Naive thymus-derived CD4-positive, alpha-beta T cell (primary cell): ENCODE measurements at regions not wholly inside any gene's neighbourhood (a gene's known extent, or its start where the extent isn't known, plus 50 kb on each side); places are given as distances from the start of the nearest gene placed in this dataset.

Experiments
- ATAC-seq: fragments of 150-1000 bp; cut with Tn5 transposase; 2 replicates; pipeline ENCODE4 v1.10.0; 2021; ENCODE audit warnings: mild to moderate bottlenecking, moderate library complexity
- CTCF ChIA-PET: fragments of 350-600 bp; sonication (Branson Sonifier 250); formaldehyde crosslinking; loops from one replicate; lab custom pipeline; 2021; ENCODE audit warnings: antibody characterized with exemption; lab: Charles Lee
- POLR2A ChIA-PET: fragments of 350-600 bp; sonication (Branson Sonifier 250); formaldehyde crosslinking; loops from one replicate; lab custom pipeline; 2021; ENCODE audit warnings: antibody characterized with exemption, inconsistent platforms; lab: Charles Lee
- DNase-seq, 9 donors: peaks; one replicate each; pipeline versions ENCODE4 v3.0.0 to v3.0.0-alpha.2; 2020 to 2022; ENCODE audit warnings: mixed read lengths in 1 of 9
- H3K27ac ChIP-seq: one replicate; pipeline ENCODE4 v1.7.0; 2013; ENCODE audit warnings: mild to moderate bottlenecking, low read depth, low read length, moderate library complexity
- H3K27me3 ChIP-seq, 2 donors: one replicate each; pipeline ENCODE4 v1.7.0; 2013; ENCODE audit warnings: low read length in 2 of 2, mild to moderate bottlenecking in 2 of 2, moderate library complexity in 2 of 2; ENCODE audit not compliant: control insufficient read depth in 2 of 2, insufficient read depth in 2 of 2
- H3K36me3 ChIP-seq, 3 experiments: 1 replicate in 2 of 3; 2 replicates in 1 of 3; pipeline ENCODE4 v1.7.0; 2013; ENCODE audit warnings: low read length in 3 of 3, mild to moderate bottlenecking in 3 of 3, moderate library complexity in 1 of 3; ENCODE audit not compliant: insufficient read depth in 3 of 3, control insufficient read depth in 2 of 3
- H3K4me1 ChIP-seq, 2 donors: one replicate each; pipeline ENCODE4 v1.7.0; 2013; ENCODE audit warnings: low read length in 2 of 2, mild to moderate bottlenecking in 2 of 2, moderate library complexity in 1 of 2; ENCODE audit not compliant: control insufficient read depth in 2 of 2, insufficient read depth in 2 of 2
- H3K4me3 ChIP-seq: 2 replicates; pipeline ENCODE4 v1.7.0; 2013; ENCODE audit warnings: mild to moderate bottlenecking, low read length
- H3K9me3 ChIP-seq, 3 experiments: 1 replicate in 2 of 3; 2 replicates in 1 of 3; pipeline ENCODE4 v1.7.0; 2013; ENCODE audit warnings: low read length in 3 of 3; ENCODE audit not compliant: control insufficient read depth in 2 of 3
- H3K27ac Mint-ChIP-seq, 9 donors: one replicate each; pipeline ENCODE4 v1.8.0; 2020 to 2022; ENCODE audit warnings: mixed read lengths in 9 of 9, mild to moderate bottlenecking in 8 of 9, moderate library complexity in 5 of 9, inconsistent platforms in 2 of 9
- H3K27me3 Mint-ChIP-seq, 5 donors: one replicate each; pipeline ENCODE4 v1.8.0; 2021 to 2022; ENCODE audit warnings: mixed read lengths in 5 of 5, mild to moderate bottlenecking in 1 of 5
- H3K36me3 Mint-ChIP-seq, 5 donors: one replicate each; pipeline ENCODE4 v1.8.0; 2020 to 2022; ENCODE audit warnings: mixed read lengths in 5 of 5, mild to moderate bottlenecking in 3 of 5, inconsistent platforms in 1 of 5
- H3K4me1 Mint-ChIP-seq, 7 donors: one replicate each; pipeline ENCODE4 v1.8.0; 2020 to 2022; ENCODE audit warnings: mixed read lengths in 7 of 7, mild to moderate bottlenecking in 3 of 7, inconsistent platforms in 1 of 7
- H3K4me3 Mint-ChIP-seq, 10 donors: one replicate each; pipeline ENCODE4 v1.8.0; 2020 to 2022; ENCODE audit warnings: mild to moderate bottlenecking in 10 of 10, mixed read lengths in 10 of 10, moderate library complexity in 6 of 10, inconsistent platforms in 2 of 10
- H3K9me3 Mint-ChIP-seq, 11 donors: one replicate each; pipeline ENCODE4 v1.8.0; 2020 to 2022; ENCODE audit warnings: mixed read lengths in 11 of 11, mild to moderate bottlenecking in 4 of 11, inconsistent platforms in 1 of 11, moderate library complexity in 1 of 11
- intact Hi-C, 2 donors: fragments of 100-400 bp; cut with micrococcal nuclease; formaldehyde crosslinking; loops; one replicate each; pipeline ENCODE4 v1.15.1; 2023

GRCh38 chr18:53603276-53603675 lies 621.2 kb downstream of the MBD2 start:
- Histone ChIP-seq H3K27me3 (no peaks in the 10 kb centered on the region), H3K36me3 (no peaks in the 10 kb centered on the region), H3K9me3 (no peaks in the 10 kb centered on the region), H3K4me3 (no peak overlapping the region), H3K27ac (no peak overlapping the region), H3K4me1 (no peaks in the 10 kb centered on the region)
- H3K27me3 Mint-ChIP-seq = no peaks in the 10 kb centered on the region
- no peak overlapping the region for H3K4me3 Mint-ChIP-seq
- no peaks in the 10 kb centered on the region for H3K4me1 Mint-ChIP-seq
- no peaks in the 10 kb centered on the region for H3K36me3 Mint-ChIP-seq
- ChIA-PET CTCF (no interaction called here), POLR2A (no interaction called here)
- H3K9me3 Mint-ChIP-seq = peaks cover 0 to 4% (median 0%) of the 10 kb centered on the region in 11 donors
- ATAC-seq (no peak), DNase-seq (no peak)
- no peak overlapping the region for H3K27ac Mint-ChIP-seq
- intact Hi-C loops = loop anchor here in 1 of 2 donors (10.0 kb wide), 1 partner anchor 58 kb away; no protein-coding TSS in a partner anchor

GRCh38 chr18:53601344-53601743 lies 623.1 kb downstream of the MBD2 start:
- H3K36me3 Mint-ChIP-seq = no peaks in the 10 kb centered on the region
- peaks cover 0 to 8% (median 0%) of the 10 kb centered on the region in 11 donors for H3K9me3 Mint-ChIP-seq
- H3K9me3 ChIP-seq = no peaks in the 10 kb centered on the region
- H3K4me1 ChIP-seq = no peaks in the 10 kb centered on the region
- CTCF ChIA-PET = no interaction called here
- DNase-seq (no peak), ATAC-seq (no peak)
- no peak overlapping the region for H3K27ac ChIP-seq
- intact Hi-C loops = loop anchor here in 1 of 2 donors (10.0 kb wide), 1 partner anchor 57 kb away; no protein-coding TSS in a partner anchor
- no peak overlapping the region for H3K4me3 Mint-ChIP-seq
- no peak overlapping the region for H3K27ac Mint-ChIP-seq
- H3K27me3 ChIP-seq = no peaks in the 10 kb centered on the region
- no peaks in the 10 kb centered on the region for H3K27me3 Mint-ChIP-seq
- no peaks in the 10 kb centered on the region for H3K4me1 Mint-ChIP-seq
- POLR2A ChIA-PET = no interaction called here
- H3K36me3 ChIP-seq = no peaks in the 10 kb centered on the region
- no peak overlapping the region for H3K4me3 ChIP-seq

GRCh38 chr18:53586923-53587322 lies 637.5 kb downstream of the MBD2 start:
- peaks cover 0 to 19% (median 5%) of the 10 kb centered on the region in 11 donors for H3K9me3 Mint-ChIP-seq
- Histone ChIP-seq H3K27me3 (no peaks in the 10 kb centered on the region), H3K9me3 (peaks cover 0 to 3% (median 0%) of the 10 kb centered on the region in 3 experiments), H3K36me3 (no peaks in the 10 kb centered on the region), H3K4me3 (no peak overlapping the region), H3K27ac (no peak overlapping the region), H3K4me1 (no peaks in the 10 kb centered on the region)
- no peak for ATAC-seq
- ChIA-PET CTCF (no interaction called here), POLR2A (no interaction called here)
- no peaks in the 10 kb centered on the region for H3K27me3 Mint-ChIP-seq
- H3K27ac Mint-ChIP-seq = no peak overlapping the region
- no peaks in the 10 kb centered on the region for H3K36me3 Mint-ChIP-seq
- no peak overlapping the region for H3K4me3 Mint-ChIP-seq
- DNase-seq = no peak
- no peaks in the 10 kb centered on the region for H3K4me1 Mint-ChIP-seq
- intact Hi-C loops = no loop called here
